ENCODE measurements at regions not wholly inside any gene's neighbourhood (a gene's known extent, or its start where the extent isn't known, plus 50 kb on each side); places are given as distances from the start of the nearest gene placed in this dataset.

DNA sequence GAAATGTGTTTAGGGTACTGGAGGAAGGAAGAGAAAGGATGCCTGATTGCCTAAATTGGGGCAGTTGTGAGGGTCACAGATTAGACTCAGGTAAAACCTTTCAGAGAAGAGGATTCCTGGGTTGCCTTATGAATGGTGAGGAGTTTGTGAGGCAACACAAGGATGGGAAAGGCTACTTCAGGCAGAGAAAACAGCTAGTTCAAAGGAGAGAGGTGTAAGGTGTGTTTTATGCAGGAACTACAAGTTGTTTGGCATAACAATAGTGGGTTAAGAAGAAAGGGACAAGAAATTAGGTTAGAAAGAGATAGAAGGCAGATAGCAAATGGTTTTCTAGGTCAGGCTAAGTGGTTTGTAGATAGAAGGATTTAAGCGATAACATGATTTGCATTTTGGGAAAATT lies 75.1 kb upstream of the PGRMC2 start:
- TF ChIP-seq, protein P1, sequence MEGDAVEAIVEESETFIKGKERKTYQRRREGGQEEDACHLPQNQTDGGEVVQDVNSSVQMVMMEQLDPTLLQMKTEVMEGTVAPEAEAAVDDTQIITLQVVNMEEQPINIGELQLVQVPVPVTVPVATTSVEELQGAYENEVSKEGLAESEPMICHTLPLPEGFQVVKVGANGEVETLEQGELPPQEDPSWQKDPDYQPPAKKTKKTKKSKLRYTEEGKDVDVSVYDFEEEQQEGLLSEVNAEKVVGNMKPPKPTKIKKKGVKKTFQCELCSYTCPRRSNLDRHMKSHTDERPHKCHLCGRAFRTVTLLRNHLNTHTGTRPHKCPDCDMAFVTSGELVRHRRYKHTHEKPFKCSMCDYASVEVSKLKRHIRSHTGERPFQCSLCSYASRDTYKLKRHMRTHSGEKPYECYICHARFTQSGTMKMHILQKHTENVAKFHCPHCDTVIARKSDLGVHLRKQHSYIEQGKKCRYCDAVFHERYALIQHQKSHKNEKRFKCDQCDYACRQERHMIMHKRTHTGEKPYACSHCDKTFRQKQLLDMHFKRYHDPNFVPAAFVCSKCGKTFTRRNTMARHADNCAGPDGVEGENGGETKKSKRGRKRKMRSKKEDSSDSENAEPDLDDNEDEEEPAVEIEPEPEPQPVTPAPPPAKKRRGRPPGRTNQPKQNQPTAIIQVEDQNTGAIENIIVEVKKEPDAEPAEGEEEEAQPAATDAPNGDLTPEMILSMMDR (conservative IDR thresholded peaks at IDR 0.05; ENCODE audit: low read length) = no peak
- TF ChIP-seq EZH2phosphoT487 (IDR thresholded peaks at IDR 0.05; ENCODE audit: borderline replicate concordance, low read depth, low read length) = no peak
